WTC11 (cell line): ENCODE measurements at regions not wholly inside any gene's neighbourhood (a gene's known extent, or its start where the extent isn't known, plus 50 kb on each side); places are given as distances from the start of the nearest gene placed in this dataset.

Source experiments
- ATAC-seq: fragments of 200-7000 bp; cut with Tn5 transposase; 2 replicates; pipeline ENCODE4 v1.10.0; 2021; ENCODE audit warnings: mild to moderate bottlenecking, moderate library complexity
- CTCF ChIA-PET: fragments of 300-600 bp; sonication (Branson Sonifier 250); formaldehyde crosslinking; loops from one replicate; lab custom pipeline; 2021; ENCODE audit warnings: antibody characterized with exemption; lab: Charles Lee
- POLR2A ChIA-PET: fragments of 350-600 bp; sonication (Branson Sonifier 250); formaldehyde crosslinking; loops from one replicate; lab custom pipeline; 2021; ENCODE audit warnings: antibody characterized with exemption; lab: Charles Lee
- DNase-seq: peaks from one replicate; pipeline ENCODE4 v3.0.0; 2021; ENCODE audit warnings: low spot score
- H3K27ac Mint-ChIP-seq: 2 replicates; pipeline ENCODE4 v1.8.0; 2021; ENCODE audit warnings: mixed read lengths
- H3K27me3 Mint-ChIP-seq: 2 replicates; pipeline ENCODE4 v1.8.0; 2021; ENCODE audit warnings: low read depth, mild to moderate bottlenecking, moderate library complexity, mixed read lengths
- H3K36me3 Mint-ChIP-seq: 2 replicates; pipeline ENCODE4 v1.8.0; 2021; ENCODE audit warnings: mixed read lengths
- H3K4me1 Mint-ChIP-seq: 2 replicates; pipeline ENCODE4 v1.8.0; 2022; ENCODE audit warnings: mixed read lengths
- H3K4me3 Mint-ChIP-seq: 2 replicates; pipeline ENCODE4 v1.8.0; 2021; ENCODE audit warnings: mild to moderate bottlenecking, moderate library complexity, mixed read lengths
- H3K9me3 Mint-ChIP-seq: 2 replicates; pipeline ENCODE4 v1.8.0; 2021; ENCODE audit warnings: mixed read lengths
- CREB1 ChIP-seq: sonication (generic); formaldehyde crosslinking; IDR thresholded peaks from 2 replicates; pipeline ENCODE4 v1.8.0; 2023; ENCODE audit warnings: mild to moderate bottlenecking, missing genetic modification reagents
- ELF4 ChIP-seq: sonication (generic); formaldehyde crosslinking; IDR thresholded peaks from 2 replicates; pipeline ENCODE4 v1.8.1; 2022; ENCODE audit warnings: low read depth, mild to moderate bottlenecking, moderate library complexity, missing genetic modification reagents
- FOXJ3 ChIP-seq: sonication (generic); formaldehyde crosslinking; IDR thresholded peaks from 2 replicates; pipeline ENCODE4 v1.9.0; 2021; ENCODE audit warnings: missing genetic modification reagents, mild to moderate bottlenecking, borderline replicate concordance
- GRHL2 ChIP-seq: fragments of 250-450 bp; sonication (Bioruptor Pico); IDR thresholded peaks from 2 replicates; pipeline ENCODE4 v1.8.0; 2022; ENCODE audit warnings: mild to moderate bottlenecking, moderate library complexity; ENCODE audit not compliant: insufficient replicate concordance, severe bottlenecking
- HMGA2 ChIP-seq: fragments of 250-450 bp; sonication (Bioruptor Pico); IDR thresholded peaks from 2 replicates; pipeline ENCODE4 v1.4.0; 2021; ENCODE audit warnings: mild to moderate bottlenecking, moderate library complexity
- KAT7 ChIP-seq: sonication (generic); formaldehyde crosslinking; IDR thresholded peaks from 2 replicates; pipeline ENCODE4 v1.8.1; 2023; ENCODE audit warnings: missing genetic modification reagents, mild to moderate bottlenecking, borderline replicate concordance
- NFE2L1 ChIP-seq: sonication (generic); formaldehyde crosslinking; IDR thresholded peaks from 2 replicates; pipeline ENCODE4 v1.8.1; 2023; ENCODE audit warnings: missing genetic modification reagents
- NR3C1 ChIP-seq: sonication (generic); formaldehyde crosslinking; conservative IDR thresholded peaks from 2 replicates; pipeline ENCODE4 v1.8.1; 2023; ENCODE audit warnings: low read depth, mild to moderate bottlenecking, missing genetic modification reagents
- SMAD3 ChIP-seq: sonication (generic); formaldehyde crosslinking; IDR thresholded peaks from 2 replicates; pipeline ENCODE4 v1.8.0; 2022; ENCODE audit warnings: missing genetic modification reagents, mild to moderate bottlenecking, borderline replicate concordance
- SP1 ChIP-seq: sonication (generic); formaldehyde crosslinking; conservative IDR thresholded peaks from 2 replicates; pipeline ENCODE4 v1.8.1; 2022; ENCODE audit warnings: missing genetic modification reagents
- TCF7 ChIP-seq: sonication (generic); formaldehyde crosslinking; IDR thresholded peaks from 2 replicates; pipeline ENCODE4 v1.8.0; 2022; ENCODE audit warnings: mild to moderate bottlenecking, low read depth, missing genetic modification reagents, moderate library complexity
- ZNF138 ChIP-seq: sonication (generic); formaldehyde crosslinking; conservative IDR thresholded peaks from 2 replicates; pipeline ENCODE4 v1.8.1; 2022; ENCODE audit warnings: mild to moderate bottlenecking, moderate library complexity, missing genetic modification reagents
- TF ChIP-seq, protein P1 (sequence below): sonication (generic); formaldehyde crosslinking; conservative IDR thresholded peaks from 2 replicates; pipeline ENCODE4 v1.8.1; 2023; ENCODE audit warnings: mild to moderate bottlenecking, low read depth, missing genetic modification reagents, moderate library complexity
- TF ChIP-seq, protein P2 (sequence below): sonication (generic); formaldehyde crosslinking; IDR thresholded peaks from 2 replicates; pipeline ENCODE4 v1.8.0; 2022; ENCODE audit warnings: mild to moderate bottlenecking, missing genetic modification reagents
- TF ChIP-seq, protein P3 (sequence below): sonication (generic); formaldehyde crosslinking; IDR thresholded peaks from 2 replicates; pipeline ENCODE4 v1.8.1; 2022; ENCODE audit warnings: mild to moderate bottlenecking, moderate library complexity, missing genetic modification reagents
- TF ChIP-seq, protein P4 (sequence below): sonication (generic); formaldehyde crosslinking; IDR thresholded peaks from 2 replicates; pipeline ENCODE4 v1.8.0; 2023; ENCODE audit warnings: missing genetic modification reagents
- TF ChIP-seq, protein P5 (sequence below): sonication (generic); formaldehyde crosslinking; IDR thresholded peaks from 2 replicates; pipeline ENCODE4 v1.8.0; 2022; ENCODE audit warnings: missing genetic modification reagents
- TF ChIP-seq, protein P6 (sequence below): sonication (generic); formaldehyde crosslinking; IDR thresholded peaks from 2 replicates; pipeline ENCODE4 v1.8.1; 2023; ENCODE audit warnings: mild to moderate bottlenecking, missing genetic modification reagents
- TF ChIP-seq, protein P7 (sequence below): fragments of 250-450 bp; sonication (Bioruptor Pico); IDR thresholded peaks from 2 replicates; pipeline ENCODE4 v1.9.0; 2021; ENCODE audit warnings: mild to moderate bottlenecking
- TF ChIP-seq, protein P8 (sequence below): fragments of 250-450 bp; sonication (Bioruptor Pico); IDR thresholded peaks from 2 replicates; pipeline ENCODE4 v1.9.0; 2021; ENCODE audit warnings: mild to moderate bottlenecking

DNA sequence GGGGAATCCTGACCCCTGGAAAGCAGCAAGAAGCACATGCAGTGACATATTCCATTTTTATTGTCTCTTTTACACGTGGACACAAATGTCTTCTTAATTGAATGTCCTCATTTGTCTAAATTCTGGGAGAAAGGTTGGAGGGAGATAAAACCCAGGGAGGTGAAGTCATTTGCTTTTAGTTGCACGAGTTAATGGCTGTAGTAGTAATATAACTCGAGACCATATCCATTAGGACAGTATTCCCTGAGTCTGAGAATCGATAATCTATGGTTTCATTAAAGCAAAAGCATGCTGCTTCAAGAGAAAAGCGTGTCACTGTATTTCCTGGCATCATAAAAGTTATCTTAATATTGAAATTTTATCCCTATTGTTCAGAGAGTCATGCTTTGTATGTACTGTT lies 216.0 kb upstream of the PELI2 start (continued):
- TF ChIP-seq, protein P1, sequence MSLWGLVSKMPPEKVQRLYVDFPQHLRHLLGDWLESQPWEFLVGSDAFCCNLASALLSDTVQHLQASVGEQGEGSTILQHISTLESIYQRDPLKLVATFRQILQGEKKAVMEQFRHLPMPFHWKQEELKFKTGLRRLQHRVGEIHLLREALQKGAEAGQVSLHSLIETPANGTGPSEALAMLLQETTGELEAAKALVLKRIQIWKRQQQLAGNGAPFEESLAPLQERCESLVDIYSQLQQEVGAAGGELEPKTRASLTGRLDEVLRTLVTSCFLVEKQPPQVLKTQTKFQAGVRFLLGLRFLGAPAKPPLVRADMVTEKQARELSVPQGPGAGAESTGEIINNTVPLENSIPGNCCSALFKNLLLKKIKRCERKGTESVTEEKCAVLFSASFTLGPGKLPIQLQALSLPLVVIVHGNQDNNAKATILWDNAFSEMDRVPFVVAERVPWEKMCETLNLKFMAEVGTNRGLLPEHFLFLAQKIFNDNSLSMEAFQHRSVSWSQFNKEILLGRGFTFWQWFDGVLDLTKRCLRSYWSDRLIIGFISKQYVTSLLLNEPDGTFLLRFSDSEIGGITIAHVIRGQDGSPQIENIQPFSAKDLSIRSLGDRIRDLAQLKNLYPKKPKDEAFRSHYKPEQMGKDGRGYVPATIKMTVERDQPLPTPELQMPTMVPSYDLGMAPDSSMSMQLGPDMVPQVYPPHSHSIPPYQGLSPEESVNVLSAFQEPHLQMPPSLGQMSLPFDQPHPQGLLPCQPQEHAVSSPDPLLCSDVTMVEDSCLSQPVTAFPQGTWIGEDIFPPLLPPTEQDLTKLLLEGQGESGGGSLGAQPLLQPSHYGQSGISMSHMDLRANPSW (CRISPR knock-in tag): no peak
- TF ChIP-seq GRHL2 (CRISPR knock-in tag): no peak
- TF ChIP-seq, protein P2, sequence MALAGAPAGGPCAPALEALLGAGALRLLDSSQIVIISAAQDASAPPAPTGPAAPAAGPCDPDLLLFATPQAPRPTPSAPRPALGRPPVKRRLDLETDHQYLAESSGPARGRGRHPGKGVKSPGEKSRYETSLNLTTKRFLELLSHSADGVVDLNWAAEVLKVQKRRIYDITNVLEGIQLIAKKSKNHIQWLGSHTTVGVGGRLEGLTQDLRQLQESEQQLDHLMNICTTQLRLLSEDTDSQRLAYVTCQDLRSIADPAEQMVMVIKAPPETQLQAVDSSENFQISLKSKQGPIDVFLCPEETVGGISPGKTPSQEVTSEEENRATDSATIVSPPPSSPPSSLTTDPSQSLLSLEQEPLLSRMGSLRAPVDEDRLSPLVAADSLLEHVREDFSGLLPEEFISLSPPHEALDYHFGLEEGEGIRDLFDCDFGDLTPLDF (CRISPR knock-in tag): no peak
- TF ChIP-seq HMGA2: no peak
- TF ChIP-seq CREB1: no peak
- TF ChIP-seq, protein P3, sequence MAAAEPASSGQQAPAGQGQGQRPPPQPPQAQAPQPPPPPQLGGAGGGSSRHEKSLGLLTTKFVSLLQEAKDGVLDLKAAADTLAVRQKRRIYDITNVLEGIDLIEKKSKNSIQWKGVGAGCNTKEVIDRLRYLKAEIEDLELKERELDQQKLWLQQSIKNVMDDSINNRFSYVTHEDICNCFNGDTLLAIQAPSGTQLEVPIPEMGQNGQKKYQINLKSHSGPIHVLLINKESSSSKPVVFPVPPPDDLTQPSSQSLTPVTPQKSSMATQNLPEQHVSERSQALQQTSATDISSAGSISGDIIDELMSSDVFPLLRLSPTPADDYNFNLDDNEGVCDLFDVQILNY (CRISPR knock-in tag): no peak
- no peak for TF ChIP-seq TCF7 (CRISPR knock-in tag)
- TF ChIP-seq ELF4 (CRISPR knock-in tag): no peak
- no peak for TF ChIP-seq SMAD3 (CRISPR knock-in tag)
- TF ChIP-seq, protein P4, sequence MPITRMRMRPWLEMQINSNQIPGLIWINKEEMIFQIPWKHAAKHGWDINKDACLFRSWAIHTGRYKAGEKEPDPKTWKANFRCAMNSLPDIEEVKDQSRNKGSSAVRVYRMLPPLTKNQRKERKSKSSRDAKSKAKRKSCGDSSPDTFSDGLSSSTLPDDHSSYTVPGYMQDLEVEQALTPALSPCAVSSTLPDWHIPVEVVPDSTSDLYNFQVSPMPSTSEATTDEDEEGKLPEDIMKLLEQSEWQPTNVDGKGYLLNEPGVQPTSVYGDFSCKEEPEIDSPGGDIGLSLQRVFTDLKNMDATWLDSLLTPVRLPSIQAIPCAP: no peak
- TF ChIP-seq, protein P5, sequence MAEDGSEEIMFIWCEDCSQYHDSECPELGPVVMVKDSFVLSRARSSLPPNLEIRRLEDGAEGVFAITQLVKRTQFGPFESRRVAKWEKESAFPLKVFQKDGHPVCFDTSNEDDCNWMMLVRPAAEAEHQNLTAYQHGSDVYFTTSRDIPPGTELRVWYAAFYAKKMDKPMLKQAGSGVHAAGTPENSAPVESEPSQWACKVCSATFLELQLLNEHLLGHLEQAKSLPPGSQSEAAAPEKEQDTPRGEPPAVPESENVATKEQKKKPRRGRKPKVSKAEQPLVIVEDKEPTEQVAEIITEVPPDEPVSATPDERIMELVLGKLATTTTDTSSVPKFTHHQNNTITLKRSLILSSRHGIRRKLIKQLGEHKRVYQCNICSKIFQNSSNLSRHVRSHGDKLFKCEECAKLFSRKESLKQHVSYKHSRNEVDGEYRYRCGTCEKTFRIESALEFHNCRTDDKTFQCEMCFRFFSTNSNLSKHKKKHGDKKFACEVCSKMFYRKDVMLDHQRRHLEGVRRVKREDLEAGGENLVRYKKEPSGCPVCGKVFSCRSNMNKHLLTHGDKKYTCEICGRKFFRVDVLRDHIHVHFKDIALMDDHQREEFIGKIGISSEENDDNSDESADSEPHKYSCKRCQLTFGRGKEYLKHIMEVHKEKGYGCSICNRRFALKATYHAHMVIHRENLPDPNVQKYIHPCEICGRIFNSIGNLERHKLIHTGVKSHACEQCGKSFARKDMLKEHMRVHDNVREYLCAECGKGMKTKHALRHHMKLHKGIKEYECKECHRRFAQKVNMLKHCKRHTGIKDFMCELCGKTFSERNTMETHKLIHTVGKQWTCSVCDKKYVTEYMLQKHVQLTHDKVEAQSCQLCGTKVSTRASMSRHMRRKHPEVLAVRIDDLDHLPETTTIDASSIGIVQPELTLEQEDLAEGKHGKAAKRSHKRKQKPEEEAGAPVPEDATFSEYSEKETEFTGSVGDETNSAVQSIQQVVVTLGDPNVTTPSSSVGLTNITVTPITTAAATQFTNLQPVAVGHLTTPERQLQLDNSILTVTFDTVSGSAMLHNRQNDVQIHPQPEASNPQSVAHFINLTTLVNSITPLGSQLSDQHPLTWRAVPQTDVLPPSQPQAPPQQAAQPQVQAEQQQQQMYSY (CRISPR knock-in tag): no peak

DNA sequence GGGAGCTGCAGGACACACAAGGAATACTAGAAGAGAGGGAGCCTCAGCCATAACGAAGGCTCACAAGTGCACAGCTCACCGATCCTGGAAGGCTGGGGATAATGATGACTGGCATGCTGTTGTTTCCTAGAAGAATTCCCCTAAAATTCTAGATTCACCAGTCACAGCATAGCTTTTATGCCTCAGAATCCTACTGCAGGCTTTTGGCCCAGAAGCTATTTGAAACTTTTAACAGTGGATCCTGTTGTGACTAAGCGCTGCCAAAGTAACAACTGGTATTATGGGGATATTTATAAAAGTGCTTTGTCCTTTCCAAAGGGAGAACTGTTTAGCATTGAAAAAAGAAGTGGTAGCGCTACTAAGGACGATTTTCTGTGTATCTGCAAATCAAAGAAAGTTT lies 214.1 kb upstream of the PELI2 start:
- TF ChIP-seq SP1 (CRISPR knock-in tag) (no peak), ZNF138 (CRISPR knock-in tag) (no peak), HMGA2 (no peak), NR3C1 (CRISPR knock-in tag) (no peak), KAT7 (no peak), FOXJ3 (no peak), NFE2L1 (CRISPR knock-in tag) (no peak)
- TF ChIP-seq, protein P6, sequence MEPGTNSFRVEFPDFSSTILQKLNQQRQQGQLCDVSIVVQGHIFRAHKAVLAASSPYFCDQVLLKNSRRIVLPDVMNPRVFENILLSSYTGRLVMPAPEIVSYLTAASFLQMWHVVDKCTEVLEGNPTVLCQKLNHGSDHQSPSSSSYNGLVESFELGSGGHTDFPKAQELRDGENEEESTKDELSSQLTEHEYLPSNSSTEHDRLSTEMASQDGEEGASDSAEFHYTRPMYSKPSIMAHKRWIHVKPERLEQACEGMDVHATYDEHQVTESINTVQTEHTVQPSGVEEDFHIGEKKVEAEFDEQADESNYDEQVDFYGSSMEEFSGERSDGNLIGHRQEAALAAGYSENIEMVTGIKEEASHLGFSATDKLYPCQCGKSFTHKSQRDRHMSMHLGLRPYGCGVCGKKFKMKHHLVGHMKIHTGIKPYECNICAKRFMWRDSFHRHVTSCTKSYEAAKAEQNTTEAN (CRISPR knock-in tag): no peak
- TF ChIP-seq, protein P7, sequence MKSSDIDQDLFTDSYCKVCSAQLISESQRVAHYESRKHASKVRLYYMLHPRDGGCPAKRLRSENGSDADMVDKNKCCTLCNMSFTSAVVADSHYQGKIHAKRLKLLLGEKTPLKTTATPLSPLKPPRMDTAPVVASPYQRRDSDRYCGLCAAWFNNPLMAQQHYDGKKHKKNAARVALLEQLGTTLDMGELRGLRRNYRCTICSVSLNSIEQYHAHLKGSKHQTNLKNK (CRISPR knock-in tag): no peak
- TF ChIP-seq, protein P8, sequence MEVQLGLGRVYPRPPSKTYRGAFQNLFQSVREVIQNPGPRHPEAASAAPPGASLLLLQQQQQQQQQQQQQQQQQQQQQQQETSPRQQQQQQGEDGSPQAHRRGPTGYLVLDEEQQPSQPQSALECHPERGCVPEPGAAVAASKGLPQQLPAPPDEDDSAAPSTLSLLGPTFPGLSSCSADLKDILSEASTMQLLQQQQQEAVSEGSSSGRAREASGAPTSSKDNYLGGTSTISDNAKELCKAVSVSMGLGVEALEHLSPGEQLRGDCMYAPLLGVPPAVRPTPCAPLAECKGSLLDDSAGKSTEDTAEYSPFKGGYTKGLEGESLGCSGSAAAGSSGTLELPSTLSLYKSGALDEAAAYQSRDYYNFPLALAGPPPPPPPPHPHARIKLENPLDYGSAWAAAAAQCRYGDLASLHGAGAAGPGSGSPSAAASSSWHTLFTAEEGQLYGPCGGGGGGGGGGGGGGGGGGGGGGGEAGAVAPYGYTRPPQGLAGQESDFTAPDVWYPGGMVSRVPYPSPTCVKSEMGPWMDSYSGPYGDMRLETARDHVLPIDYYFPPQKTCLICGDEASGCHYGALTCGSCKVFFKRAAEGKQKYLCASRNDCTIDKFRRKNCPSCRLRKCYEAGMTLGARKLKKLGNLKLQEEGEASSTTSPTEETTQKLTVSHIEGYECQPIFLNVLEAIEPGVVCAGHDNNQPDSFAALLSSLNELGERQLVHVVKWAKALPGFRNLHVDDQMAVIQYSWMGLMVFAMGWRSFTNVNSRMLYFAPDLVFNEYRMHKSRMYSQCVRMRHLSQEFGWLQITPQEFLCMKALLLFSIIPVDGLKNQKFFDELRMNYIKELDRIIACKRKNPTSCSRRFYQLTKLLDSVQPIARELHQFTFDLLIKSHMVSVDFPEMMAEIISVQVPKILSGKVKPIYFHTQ: no peak
- DNase-seq: no peak
- POLR2A ChIA-PET: no interaction called here
- CTCF ChIA-PET: no interaction called here
- H3K4me1 Mint-ChIP-seq: peaks cover 26% of the 10 kb centered on the region
- no peak overlapping the region for H3K4me3 Mint-ChIP-seq
- no peaks in the 10 kb centered on the region for H3K27me3 Mint-ChIP-seq
- H3K27ac Mint-ChIP-seq: no peak overlapping the region
- peaks cover 3% of the 10 kb centered on the region; the same call in 1 of the 2 replicates for H3K9me3 Mint-ChIP-seq
- ATAC-seq: no peak
- H3K36me3 Mint-ChIP-seq: 0 out of 2 replicates have a peak, but pooled peaks cover 4% of the 10 kb centered on the region
